ENCODE measurements at regions not wholly inside any gene's neighbourhood (a gene's known extent, or its start where the extent isn't known, plus 50 kb on each side); places are given as distances from the start of the nearest gene placed in this dataset.

- TF ChIP-seq ZNF70 (CRISPR knock-in tag; IDR thresholded peaks at IDR 0.05) (no peak), OSR1 (CRISPR knock-in tag; IDR thresholded peaks at IDR 0.05) (no peak), SNAI2 (CRISPR knock-in tag; IDR thresholded peaks at IDR 0.05) (no peak), PPARA (CRISPR knock-in tag; IDR thresholded peaks at IDR 0.05; ENCODE audit: borderline replicate concordance) (no peak), TSHZ2 (CRISPR knock-in tag; IDR thresholded peaks at IDR 0.05) (no peak), ISL1 (CRISPR knock-in tag; IDR thresholded peaks at IDR 0.05) (no peak), GLIS3 (CRISPR knock-in tag; IDR thresholded peaks at IDR 0.05) (no peak), ARNTL (CRISPR knock-in tag; IDR thresholded peaks at IDR 0.05; ENCODE audit: borderline replicate concordance, low read depth) (no peak), RARB (CRISPR knock-in tag; IDR thresholded peaks at IDR 0.05) (no peak), ZNF8 (CRISPR knock-in tag; IDR thresholded peaks at IDR 0.05) (no peak), TCF4 (CRISPR knock-in tag; IDR thresholded peaks at IDR 0.05; ENCODE audit: borderline replicate concordance) (no peak)
- ATAC-seq = no peak
These were observed 74.6 kb upstream of the NFIA start for GRCh38 chr1:61007534-61008364.

GRCh38 chr1:61005614-61006580 is 76.5 kb upstream of the NFIA start:
- no peak for TF ChIP-seq ISL1 (CRISPR knock-in tag; IDR thresholded peaks at IDR 0.05)
- no peak for TF ChIP-seq RARB (CRISPR knock-in tag; IDR thresholded peaks at IDR 0.05)
- TF ChIP-seq ZFP30 (CRISPR knock-in tag; IDR thresholded peaks at IDR 0.05) = no peak
- TF ChIP-seq, protein P1, sequence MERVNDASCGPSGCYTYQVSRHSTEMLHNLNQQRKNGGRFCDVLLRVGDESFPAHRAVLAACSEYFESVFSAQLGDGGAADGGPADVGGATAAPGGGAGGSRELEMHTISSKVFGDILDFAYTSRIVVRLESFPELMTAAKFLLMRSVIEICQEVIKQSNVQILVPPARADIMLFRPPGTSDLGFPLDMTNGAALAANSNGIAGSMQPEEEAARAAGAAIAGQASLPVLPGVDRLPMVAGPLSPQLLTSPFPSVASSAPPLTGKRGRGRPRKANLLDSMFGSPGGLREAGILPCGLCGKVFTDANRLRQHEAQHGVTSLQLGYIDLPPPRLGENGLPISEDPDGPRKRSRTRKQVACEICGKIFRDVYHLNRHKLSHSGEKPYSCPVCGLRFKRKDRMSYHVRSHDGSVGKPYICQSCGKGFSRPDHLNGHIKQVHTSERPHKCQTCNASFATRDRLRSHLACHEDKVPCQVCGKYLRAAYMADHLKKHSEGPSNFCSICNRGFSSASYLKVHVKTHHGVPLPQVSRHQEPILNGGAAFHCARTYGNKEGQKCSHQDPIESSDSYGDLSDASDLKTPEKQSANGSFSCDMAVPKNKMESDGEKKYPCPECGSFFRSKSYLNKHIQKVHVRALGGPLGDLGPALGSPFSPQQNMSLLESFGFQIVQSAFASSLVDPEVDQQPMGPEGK (CRISPR knock-in tag; IDR thresholded peaks at IDR 0.05; ENCODE audit: borderline replicate concordance) = no peak
- TF ChIP-seq ARNTL (CRISPR knock-in tag; IDR thresholded peaks at IDR 0.05; ENCODE audit: borderline replicate concordance, low read depth) = no peak
- TF ChIP-seq SNAI2 (CRISPR knock-in tag; IDR thresholded peaks at IDR 0.05) = no peak
- no peak for TF ChIP-seq ZNF565 (CRISPR knock-in tag; conservative IDR thresholded peaks at IDR 0.05; ENCODE audit: low read depth)
- no peak for TF ChIP-seq CREB5 (CRISPR knock-in tag; IDR thresholded peaks at IDR 0.05; ENCODE audit: low read depth)
- no peak for TF ChIP-seq TOX (CRISPR knock-in tag; IDR thresholded peaks at IDR 0.05; ENCODE audit: borderline replicate concordance)
- TF ChIP-seq TSHZ2 (CRISPR knock-in tag; IDR thresholded peaks at IDR 0.05) = no peak
- TF ChIP-seq ZC3H10 (CRISPR knock-in tag; IDR thresholded peaks at IDR 0.05) = no peak
- ATAC-seq = no peak
